Astrocyte of the hippocampus (primary cell): ENCODE measurements at regions not wholly inside any gene's neighbourhood (a gene's known extent, or its start where the extent isn't known, plus 50 kb on each side); places are given as distances from the start of the nearest gene placed in this dataset.

Experiments
- DNase-seq: peaks from one replicate; pipeline ENCODE4 v3.0.0; 2011; ENCODE audit warnings: low read depth, low spot score

DNA sequence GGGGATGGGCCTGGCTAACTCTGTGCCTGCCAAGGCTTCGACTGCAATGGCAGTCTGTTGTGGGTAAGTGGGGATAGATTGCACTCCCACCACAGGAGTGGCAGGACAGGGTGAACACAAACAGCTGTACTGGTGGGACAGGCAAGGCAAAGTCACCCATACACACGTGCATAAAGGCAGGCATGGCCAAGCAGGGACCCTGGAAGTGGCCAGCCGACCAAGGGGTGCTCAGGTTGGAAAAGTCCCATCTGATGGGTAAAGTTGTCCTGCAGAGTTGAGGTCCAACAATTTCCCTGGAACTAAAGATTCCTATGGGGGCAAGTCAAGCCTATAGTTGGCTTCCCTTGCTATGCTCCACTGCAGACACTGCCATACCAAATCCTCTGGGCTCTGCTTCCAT is 1961.9 kb upstream of the ADGRL3 start:
- no peak for DNase-seq

GRCh38 chr4:59240011-59240410 is 1960.1 kb upstream of the ADGRL3 start:
- no peak for DNase-seq

- no peak for DNase-seq
Observed at GRCh38 chr4:59243038-59243437, 1957.1 kb upstream of the ADGRL3 start.

DNA sequence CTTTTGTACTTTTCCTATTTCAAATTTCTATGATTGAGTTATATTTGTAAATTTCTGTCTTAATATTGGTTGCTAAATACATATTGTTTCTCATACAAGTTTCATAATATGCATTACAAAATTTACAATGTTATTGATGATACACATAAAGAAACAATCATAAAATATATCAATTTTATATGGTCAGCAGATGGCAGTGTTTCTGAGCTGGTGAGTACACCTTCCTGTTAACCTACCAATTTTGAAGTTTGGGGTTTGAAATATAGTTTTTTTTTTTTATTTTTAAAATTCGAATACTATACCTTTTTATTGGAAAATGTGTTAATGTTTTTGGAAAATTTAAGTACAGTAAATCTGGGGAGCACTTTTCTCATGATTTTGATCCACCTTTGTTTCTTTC is 1953.1 kb upstream of the ADGRL3 start:
- DNase-seq, result no peak

- DNase-seq, result no peak
Observed at GRCh38 chr4:59248313-59248712, 1951.8 kb upstream of the ADGRL3 start.

- no peak for DNase-seq
Observed at GRCh38 chr4:59249110-59249509, 1951.0 kb upstream of the ADGRL3 start.

GRCh38 chr4:59258002-59258401 is 1942.1 kb upstream of the ADGRL3 start:
- DNase-seq, result no peak

DNA sequence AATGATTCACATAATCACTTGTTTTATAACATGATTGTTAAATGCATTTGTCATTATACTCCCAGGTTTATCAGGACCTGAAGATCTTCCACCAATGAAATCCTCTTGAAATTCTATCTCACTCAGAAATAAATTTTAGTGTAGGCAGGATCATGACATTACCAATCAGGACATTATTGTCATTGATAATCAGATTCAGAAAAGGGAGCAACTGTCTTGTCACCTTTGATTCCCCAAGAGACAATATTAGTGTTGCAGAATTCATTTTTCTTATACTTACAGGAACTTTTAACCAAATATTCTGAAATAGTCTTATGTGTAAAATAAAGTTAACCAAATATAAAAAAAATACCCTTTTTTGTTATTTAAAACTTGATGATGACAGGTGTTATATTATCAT is 1892.5 kb upstream of the ADGRL3 start:
- no peak for DNase-seq

- DNase-seq, result no peak
Observed at GRCh38 chr4:59314637-59315036, 1885.5 kb upstream of the ADGRL3 start.

- DNase-seq, result no peak
Observed at GRCh38 chr4:59339631-59340030, 1860.5 kb upstream of the ADGRL3 start.

DNA sequence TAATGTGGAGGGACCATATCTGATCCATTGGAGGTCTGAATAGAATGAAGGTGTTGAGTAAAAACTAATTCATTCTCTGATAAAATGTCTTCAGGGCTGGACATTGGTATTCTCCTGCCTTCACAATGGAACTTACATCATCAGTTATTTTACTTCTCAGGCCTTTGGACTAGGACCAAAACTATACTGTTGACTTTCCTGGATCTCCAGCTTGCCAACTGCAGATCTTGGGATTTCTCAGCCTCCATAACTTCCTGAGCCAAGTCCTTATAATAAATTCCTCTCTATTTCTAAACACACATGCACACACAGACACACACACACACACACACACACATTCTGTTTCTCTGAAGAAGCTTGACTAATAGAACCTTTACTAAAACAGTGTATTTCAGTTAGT is 1858.6 kb upstream of the ADGRL3 start:
- DNase-seq, result no peak

DNA sequence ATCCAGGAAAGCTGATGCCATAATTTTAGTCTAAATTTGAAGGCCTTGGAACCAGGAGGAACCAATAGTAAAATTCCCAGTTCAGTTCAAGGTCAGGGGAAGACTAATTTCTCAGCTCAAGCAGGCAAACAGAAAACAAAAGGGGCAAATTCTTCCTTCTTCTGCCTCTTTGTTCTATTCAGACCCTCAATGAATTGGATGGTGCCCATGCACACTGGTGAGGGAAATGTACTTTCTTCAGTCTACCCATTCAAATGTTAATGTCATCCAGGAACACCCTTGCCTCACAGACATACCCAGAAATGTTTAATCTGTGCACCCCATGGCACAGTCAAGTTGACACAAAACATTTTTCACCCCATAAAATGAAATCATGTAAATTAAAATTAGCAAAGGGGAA is 1851.2 kb upstream of the ADGRL3 start:
- DNase-seq, result no peak

- no peak for DNase-seq
Observed at GRCh38 chr4:59369229-59369628, 1830.9 kb upstream of the ADGRL3 start.

DNA sequence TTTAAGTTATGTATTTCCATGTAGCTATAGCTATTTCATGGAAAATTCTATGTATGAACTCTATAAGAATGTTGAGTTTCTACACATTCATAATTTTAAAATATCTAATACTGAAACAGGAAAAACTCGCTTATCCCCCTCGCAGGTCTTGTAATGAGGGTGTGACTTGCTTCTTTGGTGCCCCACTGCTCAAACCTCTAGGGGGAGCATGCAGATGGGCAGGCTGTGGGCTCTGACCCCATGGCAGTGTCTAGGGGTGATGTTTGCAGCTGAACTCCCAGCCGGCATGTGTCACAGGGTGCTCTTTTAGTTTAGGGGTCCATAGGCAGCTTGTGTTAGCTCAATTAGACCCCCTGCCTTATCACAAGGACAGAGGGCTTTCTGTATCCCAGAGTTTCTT is 1825.7 kb upstream of the ADGRL3 start:
- DNase-seq, result no peak

DNA sequence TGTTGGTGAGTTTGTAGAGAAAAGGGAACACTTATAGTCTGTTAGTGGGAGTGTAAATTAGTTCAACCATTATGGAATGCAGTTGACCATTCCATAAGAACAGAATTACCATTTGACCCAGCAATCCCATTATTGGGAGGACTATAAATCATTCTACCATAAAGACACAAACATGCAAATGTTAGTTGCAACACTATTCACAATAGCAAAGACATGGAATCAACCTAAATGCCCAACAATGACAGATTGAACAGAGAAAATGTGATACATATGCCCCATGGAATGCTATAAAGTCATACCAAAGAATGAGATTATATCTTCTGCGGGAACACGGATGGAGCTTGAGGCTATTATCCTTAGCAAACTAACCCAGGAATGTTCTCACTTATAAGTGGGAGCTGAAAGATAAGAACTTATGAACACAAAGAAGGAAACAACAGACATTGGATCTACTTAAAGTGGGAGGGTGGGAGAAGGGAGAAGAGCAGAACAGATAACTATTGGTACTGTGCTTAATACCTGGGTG is 1819.2 kb upstream of the ADGRL3 start:
- DNase-seq, result no peak

- no peak for DNase-seq
Observed at GRCh38 chr4:59381591-59381990, 1818.5 kb upstream of the ADGRL3 start.

GRCh38 chr4:59387759-59388758 is 1812.1 kb upstream of the ADGRL3 start:
- no peak for DNase-seq

- no peak for DNase-seq
Observed at GRCh38 chr4:59393780-59394179, 1806.3 kb upstream of the ADGRL3 start.

GRCh38 chr4:59400334-59400733 is 1799.8 kb upstream of the ADGRL3 start:
- no peak for DNase-seq

GRCh38 chr4:59409647-59410046 is 1790.5 kb upstream of the ADGRL3 start:
- DNase-seq, result no peak

DNA sequence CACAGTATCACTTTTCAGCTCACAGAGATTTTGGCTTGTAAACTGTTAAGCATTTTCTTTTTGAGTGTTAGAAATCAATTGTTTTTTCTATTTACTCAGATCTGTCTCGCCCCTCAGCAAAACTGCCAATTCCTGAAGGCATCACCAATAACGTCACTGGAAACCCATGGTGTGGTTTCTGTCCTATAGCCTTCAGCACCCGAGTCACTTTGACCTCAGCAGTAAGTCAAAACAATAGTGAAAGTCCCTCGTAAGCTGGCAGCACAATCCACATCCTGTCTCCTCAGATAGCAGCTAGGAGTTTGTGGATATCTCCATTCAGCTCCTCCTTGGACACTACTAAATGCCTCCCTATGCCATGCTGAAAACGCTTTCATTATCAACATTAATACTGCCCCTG is 1787.4 kb upstream of the ADGRL3 start:
- DNase-seq, result no peak

GRCh38 chr4:59455751-59456150 is 1744.4 kb upstream of the ADGRL3 start:
- no peak for DNase-seq

GRCh38 chr4:59457576-59457975 is 1742.5 kb upstream of the ADGRL3 start:
- no peak for DNase-seq
